HG02798 (cell line): ENCODE measurements at regions not wholly inside any gene's neighbourhood (a gene's known extent, or its start where the extent isn't known, plus 50 kb on each side); places are given as distances from the start of the nearest gene placed in this dataset.

Source experiments
- ATAC-seq: cut with Tn5 transposase; IDR thresholded peaks from one replicate; pipeline ENCODE4 v1.9.1; 2021; ENCODE audit warnings: mild to moderate bottlenecking; ENCODE audit not compliant: unreplicated experiment, poor library complexity

- no peak for ATAC-seq
Observed at GRCh38 chr5:124452412-124452811, 294.0 kb downstream of the ZNF608 start.

- no peak for ATAC-seq
Observed at GRCh38 chr5:124451721-124452383, 294.6 kb downstream of the ZNF608 start.

GRCh38 chr5:124446120-124446519 is 300.3 kb downstream of the ZNF608 start:
- ATAC-seq: no peak

- no peak for ATAC-seq
Observed at GRCh38 chr5:124445070-124445619, 301.3 kb downstream of the ZNF608 start.

GRCh38 chr5:124444147-124444775 is 302.2 kb downstream of the ZNF608 start:
- peak; percentile 100 for ATAC-seq

GRCh38 chr5:124440471-124440870 is 306.0 kb downstream of the ZNF608 start:
- ATAC-seq: no peak

- no peak for ATAC-seq
Observed at GRCh38 chr5:124439609-124440008, 306.8 kb downstream of the ZNF608 start.

- peak; percentile 54 for ATAC-seq
Observed at GRCh38 chr5:124438903-124439281, 307.5 kb downstream of the ZNF608 start.

- no peak for ATAC-seq
Observed at GRCh38 chr5:124438026-124438902, 308.2 kb downstream of the ZNF608 start.

GRCh38 chr5:124436294-124436693 is 310.1 kb downstream of the ZNF608 start:
- ATAC-seq: no peak

GRCh38 chr5:124433170-124433569 is 313.3 kb downstream of the ZNF608 start:
- no peak for ATAC-seq

- ATAC-seq: no peak
Observed at GRCh38 chr5:124421584-124421983, 324.9 kb downstream of the ZNF608 start.

- ATAC-seq: no peak
Observed at GRCh38 chr5:124420952-124421351, 325.5 kb downstream of the ZNF608 start.

- ATAC-seq: peak; percentile 70
Observed at GRCh38 chr5:124419531-124419930, 326.9 kb downstream of the ZNF608 start.

GRCh38 chr5:124418390-124418789 is 328.0 kb downstream of the ZNF608 start:
- ATAC-seq: no peak

- no peak for ATAC-seq
Observed at GRCh38 chr5:124417196-124417595, 329.2 kb downstream of the ZNF608 start.

- ATAC-seq: no peak
Observed at GRCh38 chr5:124416627-124417026, 329.8 kb downstream of the ZNF608 start.

- ATAC-seq: no peak
Observed at GRCh38 chr5:124414973-124415372, 331.5 kb downstream of the ZNF608 start.

GRCh38 chr5:124410539-124411488 is 335.6 kb downstream of the ZNF608 start:
- ATAC-seq: peak; percentile 94
